Right forelimb (tissue), 1 donor: ENCODE measurements at regions not wholly inside any gene's neighbourhood (a gene's known extent, or its start where the extent isn't known, plus 50 kb on each side); places are given as distances from the start of the nearest gene placed in this dataset.
"Not testable (repeated sequence)": the region's sequence is repeated elsewhere in the genome, so short reads cannot be mapped to it uniquely, and the experiment has no call there.

Experiments used
- DNase-seq: peaks from one replicate; pipeline ENCODE4 v3.0.0-alpha.2; 2018

DNA sequence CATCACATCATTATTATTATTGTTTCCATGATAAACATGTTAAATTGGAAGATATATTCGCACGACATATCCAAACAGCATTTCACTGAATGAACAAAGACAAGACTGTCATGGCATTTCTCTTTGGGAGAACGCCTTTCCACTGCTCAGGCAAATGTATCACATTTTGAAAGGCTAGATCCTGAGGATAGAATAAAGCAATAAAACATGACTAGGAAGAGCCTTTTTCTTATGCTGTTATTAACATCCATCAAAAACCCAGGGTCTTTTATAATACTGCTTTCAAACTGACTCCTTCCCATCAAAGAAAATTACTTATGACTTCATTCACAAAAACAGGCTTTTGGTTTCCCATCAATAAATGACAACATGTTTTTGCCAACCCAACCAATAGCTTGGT lies 630.9 kb downstream of the TMTC2 start:
- no peak for DNase-seq

DNA sequence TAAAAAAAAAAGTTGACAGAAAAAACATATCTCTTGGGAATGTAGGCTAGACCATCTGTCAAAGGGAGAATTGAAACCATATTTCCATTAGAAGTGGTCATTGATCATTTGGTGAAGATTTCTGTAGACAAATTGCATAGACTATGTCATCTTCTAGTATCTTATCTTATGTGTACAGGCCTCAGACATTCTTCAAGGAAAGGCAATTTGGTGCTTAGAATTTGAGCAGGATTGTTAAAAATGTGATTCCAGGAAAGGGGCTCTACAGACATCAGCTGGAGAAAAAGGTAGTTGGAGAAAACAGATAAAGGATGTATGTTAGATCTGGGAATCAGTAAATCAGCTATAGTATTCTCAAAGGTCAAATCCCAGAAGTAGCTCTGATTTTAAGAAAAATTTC lies 627.1 kb downstream of the TMTC2 start:
- DNase-seq: no peak

DNA sequence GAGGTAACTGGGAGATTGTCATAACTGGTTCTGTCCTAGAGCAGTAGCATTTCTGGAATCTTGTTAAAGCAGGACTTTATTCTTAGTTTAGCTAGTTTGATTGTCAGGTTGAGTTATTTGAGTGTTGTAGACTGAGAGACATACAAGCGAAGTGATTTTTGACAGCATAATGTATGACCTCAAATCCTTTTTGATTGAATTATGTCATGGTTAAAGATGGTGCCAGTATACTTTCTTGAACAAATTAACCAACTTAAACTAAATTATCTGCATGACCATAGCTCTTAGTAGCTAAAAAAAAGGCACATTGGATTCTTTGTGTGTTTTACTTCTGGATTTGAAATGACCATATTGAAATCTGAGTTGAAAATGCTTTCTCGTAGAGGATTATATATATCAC lies 626.6 kb downstream of the TMTC2 start:
- DNase-seq: no peak

DNA sequence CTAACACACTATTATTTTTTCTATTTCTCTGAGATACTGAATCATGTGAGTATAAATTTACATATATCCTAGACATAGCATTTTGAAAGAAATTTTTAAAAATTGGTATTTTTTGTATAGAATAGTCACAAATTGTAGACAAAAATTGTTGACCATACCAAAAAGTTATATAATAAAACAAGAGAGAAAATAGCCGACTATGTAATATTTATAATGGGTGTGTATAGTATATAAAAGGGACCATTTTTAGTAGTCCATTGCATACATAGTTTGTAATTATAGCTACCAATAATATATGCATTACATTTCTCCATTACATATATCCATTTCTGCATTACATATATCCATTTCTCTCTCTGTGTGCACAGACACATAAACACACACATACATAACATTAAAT lies 590.2 kb downstream of the TMTC2 start:
- DNase-seq: no peak

DNA sequence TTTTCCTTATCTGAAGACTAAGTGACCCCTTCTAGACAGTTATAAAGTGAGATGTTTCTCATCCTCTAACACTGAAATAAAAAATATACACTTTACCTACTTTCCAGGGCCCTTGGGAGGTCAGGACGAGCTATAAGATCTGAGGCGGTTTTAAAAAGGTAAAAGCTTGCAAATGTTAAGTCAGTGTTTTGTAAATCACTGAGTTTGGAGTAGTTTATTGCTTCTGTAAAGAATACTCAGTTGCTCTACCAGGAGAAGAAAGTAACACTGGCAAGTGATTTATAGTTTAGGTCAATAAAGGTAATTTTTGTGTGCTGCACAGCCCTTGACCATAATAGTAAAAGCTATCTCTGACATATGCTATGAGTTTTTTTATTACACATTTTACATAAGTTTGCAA lies 584.5 kb downstream of the TMTC2 start:
- no peak for DNase-seq

DNA sequence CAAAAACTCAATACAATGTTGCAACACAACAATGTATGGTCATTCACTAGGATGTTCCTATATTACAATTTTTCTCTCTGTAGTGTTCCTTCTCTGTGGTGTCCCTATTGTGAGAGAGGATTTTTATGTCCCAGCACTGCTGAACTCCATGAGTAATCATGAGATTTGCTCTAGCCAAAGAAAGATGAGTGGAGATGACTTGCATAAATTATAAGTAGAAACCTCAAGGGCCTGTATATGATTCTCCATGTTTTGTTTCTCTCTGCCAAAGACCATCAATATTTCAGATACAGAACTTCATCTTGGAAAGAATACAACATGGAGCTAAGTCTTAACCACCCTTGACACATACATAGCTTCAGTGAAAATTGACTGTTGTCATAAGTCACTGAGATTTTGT lies 579.1 kb downstream of the TMTC2 start:
- no peak for DNase-seq

DNA sequence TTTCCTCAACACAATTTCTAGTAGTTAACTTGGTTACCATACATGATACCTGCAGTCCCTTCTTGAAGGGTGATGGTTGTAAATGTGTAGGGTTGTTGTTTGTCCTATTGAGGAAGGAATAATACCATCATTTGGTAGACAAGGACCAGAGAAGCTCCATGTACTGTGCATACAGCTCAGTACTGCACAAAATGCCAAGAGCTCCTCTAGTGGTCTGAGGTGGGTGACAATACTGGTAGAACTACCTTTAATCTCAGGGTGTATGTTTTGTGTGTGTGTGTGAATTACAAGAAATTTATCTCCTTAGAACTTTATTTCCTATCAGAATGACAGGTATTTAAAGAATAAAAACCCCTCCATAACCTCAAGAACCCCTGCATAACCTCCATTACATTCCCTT lies 575.3 kb downstream of the TMTC2 start:
- DNase-seq: no peak

DNA sequence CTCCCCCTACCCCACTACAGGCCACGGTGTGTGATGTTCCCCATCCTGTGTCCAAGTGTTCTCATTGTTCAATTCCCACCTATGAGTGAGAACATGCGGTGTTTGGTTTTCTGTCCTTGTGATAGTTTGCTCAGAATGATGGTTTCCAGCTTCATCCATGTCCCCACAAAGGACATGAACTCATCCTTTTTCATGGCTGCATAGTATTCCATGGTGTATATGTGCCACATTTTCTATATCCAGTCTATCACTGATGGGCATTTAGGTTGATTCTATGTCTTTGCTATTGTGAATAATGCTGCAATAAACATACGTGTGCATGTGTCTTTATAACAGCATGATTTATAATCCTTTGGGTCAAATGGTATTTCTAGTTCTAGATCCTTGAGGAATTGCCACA lies 573.4 kb downstream of the TMTC2 start:
- not testable (repeated sequence) for DNase-seq

DNA sequence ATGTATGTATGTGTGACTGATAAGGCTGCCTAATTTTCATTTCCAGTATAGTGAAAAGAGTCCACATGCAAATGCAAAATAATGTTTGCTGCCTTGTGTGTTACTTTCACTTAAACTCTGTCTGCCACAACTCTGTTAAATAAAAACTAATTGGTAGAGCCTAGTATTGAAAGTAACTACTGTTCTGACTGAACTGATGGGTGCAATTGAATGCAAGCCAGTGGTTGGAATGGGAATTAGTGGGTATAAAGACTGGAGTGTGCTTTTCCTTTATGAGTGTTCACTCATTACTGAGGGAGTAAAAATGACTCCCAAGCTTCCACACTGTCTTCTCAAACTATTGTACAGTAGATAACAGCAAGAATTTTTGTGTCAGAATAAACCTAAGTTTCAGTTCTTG lies 571.0 kb downstream of the TMTC2 start:
- DNase-seq: no peak

DNA sequence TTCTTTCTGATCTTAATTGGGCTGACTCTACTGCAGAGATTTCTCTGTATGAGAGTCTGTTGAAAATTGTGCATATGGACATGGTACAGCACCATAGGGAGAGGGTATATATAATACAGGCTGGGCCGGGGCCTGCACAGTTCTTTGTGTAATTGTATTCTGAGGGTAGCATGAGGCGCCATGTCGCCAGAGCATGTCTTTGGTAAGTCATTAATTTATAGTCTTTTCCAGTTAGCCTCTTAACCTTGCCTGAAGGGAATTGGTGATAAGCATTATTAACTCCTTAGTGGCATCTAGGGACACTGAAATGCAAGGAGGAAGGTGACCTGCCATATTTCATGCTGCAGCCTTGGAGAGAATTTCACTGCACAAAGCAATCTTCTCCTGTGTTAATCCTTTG lies 569.9 kb downstream of the TMTC2 start:
- DNase-seq: no peak

DNA sequence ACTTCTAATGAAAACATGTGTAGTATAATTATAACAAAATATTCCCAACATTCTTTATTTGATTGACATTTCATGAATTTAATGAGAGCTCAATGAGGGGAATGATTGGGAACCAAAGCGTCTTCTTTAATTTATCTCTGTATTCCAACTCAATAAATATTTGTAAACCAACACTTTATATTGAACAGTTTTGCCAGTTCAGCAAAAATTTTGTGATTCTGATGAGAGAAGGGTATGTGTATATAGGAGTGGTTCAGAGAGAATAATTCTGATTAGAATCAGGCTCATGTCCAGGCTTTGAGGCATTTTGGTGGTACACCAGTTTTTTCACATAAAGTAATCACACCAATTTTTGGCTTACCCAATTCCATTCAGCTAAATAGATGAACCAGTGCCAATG lies 564.2 kb downstream of the TMTC2 start:
- DNase-seq: no peak

DNA sequence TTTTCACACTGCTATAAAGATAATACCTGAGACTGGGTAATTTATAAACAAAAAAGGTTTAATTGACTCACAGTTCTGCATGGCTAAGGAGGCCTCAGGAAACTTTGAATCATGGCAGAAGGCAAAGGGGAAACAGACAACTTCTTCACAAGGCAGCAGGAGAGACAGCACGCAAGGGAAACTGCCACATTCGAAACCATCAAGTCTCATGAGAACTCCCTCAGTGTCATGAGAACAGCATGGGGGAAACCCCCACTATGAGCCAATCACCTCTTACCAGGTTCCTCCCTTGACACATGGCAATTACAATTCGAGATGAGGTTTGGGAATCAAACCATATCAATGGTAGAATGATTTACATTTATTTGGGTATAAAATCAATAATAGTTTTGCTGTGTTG lies 558.5 kb downstream of the TMTC2 start:
- no peak for DNase-seq

DNA sequence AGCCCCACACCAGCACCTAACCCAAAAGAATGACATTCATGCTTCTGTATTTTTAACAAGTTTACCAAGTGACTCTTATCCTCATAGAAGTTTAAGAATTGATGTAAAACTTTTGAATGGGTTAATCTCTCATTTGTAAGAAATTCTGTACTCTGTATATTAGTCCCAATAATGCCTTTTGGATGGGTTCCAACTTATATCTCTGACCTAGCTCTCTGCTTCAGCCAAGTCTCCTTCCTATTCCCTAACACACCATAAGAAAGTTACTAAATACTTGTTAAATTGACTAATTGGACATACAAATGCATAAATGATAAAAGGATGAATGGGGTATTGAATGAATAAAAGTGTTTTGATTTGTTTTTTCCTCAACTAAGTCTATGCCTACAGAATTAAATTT lies 557.3 kb downstream of the TMTC2 start:
- DNase-seq: no peak

DNA sequence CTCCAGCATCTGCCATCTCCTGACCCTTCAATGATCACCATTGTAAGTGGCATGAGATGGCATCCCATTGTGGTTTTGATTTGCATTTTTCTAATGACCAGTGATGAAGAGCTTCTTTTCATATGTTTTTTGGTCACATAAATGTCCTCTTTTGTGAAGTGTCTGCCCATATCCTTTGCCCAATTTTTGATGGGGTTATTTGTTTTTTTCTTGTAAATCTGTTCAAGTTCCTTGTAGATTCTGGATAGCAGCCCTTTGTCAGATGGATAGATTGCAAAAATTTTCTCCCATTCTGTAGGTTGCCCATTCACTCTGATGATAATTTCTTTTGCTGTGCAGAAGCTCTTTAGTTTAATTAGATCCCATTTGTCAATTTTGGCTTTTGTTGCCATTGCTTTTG lies 547.3 kb downstream of the TMTC2 start:
- DNase-seq: not testable (repeated sequence)

DNA sequence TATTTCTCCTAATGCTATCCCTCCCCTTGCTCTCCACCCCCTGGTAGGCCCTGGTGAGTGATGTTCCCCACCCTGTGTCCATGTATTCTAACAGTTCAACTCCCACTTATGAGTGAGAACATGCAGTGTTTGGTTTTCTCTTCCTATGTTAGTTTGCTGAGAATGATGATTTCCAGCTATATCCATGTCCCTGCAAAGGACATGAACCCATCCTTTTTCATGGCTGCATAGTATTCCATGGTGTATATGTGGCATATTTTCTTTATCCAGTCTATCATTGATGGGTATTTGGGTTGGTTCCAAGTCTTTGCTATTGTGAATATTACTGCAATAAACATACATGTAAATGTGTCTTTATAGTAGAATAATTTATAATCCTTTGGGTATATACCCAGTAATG lies 540.3 kb downstream of the TMTC2 start:
- not testable (repeated sequence) for DNase-seq

DNA sequence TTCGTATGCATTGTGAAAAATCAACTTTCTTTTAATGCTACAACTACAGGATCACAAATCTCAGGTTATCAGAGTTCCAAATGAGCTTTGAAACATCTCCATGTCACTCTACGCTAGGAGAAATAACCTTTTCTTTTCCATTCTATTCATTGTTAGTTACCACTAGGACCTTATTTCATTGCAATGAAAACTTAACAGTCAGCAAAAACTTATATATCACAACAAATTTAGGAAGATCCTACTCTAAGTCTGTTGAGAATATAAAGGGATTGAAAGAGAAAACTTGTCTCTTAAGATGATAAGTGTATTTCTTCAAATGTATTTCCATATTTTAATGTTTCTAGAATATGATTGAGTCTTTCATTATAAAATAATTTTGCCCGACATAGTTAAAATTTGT lies 539.1 kb downstream of the TMTC2 start:
- no peak for DNase-seq

DNA sequence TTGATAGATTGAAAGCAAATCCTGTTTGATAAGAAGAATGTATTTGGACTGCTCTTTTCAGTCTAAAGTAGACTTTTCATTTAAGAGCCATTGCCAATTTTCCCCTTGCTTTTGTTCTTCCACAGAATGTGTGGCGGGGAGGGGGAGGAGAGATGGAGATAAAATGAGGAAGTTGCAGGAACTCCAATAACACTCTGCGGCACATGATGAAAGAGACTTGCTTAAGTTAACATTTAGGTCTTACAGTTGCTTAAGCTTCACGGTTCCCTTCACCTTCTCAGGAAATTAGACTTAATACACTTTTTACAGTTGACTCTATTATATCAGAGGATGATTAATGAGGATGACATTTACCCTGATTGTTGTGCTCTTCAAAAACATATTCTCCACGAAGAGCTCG lies 537.3 kb downstream of the TMTC2 start:
- DNase-seq: no peak

DNA sequence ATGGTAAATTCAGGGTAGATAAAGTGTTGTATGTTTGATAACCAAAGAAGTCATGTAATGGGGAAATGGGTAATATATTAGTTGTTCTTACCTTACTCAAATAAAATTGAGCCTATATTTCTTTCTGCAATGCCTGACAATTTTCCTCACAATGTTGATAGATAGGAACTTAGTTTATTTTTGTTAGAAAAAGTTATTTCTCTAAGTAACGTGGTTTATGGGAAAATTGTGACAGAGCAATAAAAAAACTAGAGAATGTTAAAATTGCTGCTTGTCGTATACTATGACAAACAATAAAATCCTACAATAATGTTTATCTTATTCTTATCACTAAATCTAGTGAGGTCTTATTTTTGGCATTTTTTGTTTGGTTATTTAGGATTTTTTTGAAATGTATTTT lies 534.1 kb downstream of the TMTC2 start:
- no peak for DNase-seq

DNA sequence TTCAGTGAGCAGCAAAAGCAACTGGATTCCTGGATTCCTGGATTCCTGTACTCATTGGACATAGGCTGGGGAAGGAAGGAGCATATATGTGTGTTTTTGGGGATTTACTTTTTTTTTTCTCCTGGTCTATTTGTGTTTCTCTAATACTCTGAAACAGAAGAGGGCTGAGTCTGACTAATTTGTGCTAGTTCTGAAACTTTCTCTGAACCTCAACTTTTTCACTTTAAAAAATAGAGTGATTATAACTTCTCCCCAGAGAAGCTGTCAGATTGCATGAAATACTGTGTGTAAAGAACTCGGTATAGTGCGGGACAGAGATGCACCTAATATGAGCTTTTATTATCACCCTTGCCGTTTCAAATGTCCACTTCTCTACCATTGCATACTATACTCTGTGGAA lies 529.5 kb downstream of the TMTC2 start:
- DNase-seq: no peak

DNA sequence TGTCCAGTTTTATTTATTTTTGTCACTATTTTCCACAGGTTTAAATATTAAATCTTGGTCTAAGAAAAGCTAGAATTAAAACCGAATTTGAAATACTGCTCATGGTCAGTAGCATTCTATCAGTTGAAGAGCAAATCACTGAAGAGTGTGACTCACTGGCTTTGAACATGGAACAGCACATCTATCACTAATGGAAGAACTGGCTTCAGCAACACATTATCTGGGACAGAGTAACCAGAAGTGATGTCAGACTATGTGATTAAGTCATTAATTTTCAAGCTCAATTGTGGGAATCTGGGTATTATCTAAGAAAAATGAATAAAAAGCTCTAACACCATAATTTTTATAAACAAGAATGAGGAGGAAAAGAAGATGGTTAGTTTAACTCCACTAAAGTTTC lies 527.5 kb downstream of the TMTC2 start:
- DNase-seq: no peak

DNA sequence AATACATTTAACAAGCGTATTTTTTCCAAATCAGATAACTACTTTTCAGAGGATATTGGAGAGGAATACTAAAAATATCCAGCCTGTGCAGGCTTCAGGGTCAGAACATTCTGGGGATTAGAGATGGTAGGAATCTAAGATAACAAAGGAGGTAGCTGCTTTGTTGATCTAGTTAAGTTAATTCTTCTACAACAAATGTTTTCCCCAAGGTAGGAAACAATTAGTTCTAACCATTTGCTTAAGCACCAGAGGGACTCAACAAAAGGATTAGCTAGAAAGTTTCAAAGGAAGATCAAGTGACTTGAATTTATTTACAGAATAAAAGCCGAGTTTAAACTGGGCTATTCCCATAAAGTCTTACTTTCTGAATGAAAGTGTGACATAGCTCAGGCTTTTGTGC lies 524.2 kb downstream of the TMTC2 start:
- no peak for DNase-seq

DNA sequence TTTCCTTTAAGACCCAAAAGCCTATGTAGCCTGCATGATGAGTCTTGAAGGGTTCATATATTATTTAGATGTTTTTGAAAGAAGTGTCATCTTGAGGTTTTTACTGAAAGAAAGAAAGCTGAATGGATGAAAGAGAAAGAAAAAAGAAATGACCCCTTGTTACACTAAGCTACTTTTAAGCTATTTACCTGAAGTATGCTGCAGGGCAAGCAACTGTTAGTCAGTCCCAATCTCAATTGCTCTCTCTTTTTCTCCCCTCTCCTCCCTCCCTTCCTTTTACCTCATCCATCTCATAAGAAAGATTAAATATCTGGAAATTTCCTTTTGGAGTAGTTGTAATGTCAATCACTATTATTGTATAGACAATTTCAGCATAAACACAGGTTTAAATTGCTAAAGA lies 512.4 kb downstream of the TMTC2 start:
- DNase-seq: no peak

DNA sequence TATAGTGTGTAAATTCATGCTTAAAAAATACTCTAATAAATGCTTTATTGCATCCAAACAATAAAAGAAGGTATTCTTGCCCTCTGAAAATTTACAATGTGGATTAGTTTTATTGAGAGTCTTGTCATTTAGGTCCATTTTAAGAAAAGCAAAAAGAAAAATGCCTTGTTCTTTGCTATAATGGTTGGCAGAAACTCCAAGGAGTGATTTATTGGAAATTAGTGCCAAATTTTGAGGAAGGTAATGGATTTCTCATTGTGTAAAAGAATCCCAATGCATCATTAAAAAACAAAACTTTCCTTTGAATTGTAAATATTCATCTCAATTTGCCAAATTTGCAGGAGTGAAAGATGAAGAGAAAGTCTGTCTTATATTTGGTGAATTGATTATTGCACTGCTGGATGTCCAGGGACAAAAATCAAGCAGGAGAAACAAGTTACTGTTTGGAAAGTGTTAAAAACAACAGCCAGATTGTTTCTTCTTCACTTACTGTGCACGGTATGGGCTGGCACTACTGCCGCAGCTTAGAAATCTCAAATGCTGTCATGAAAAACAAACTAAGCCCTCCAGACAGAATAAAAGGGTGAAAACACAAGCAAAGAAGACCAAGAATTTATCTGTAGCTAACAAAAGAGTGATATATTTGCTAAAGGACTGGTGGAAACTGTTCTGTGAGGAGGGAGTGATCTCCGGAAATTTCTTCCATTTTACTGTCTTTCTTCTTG lies 511.7 kb downstream of the TMTC2 start:
- DNase-seq: no peak

DNA sequence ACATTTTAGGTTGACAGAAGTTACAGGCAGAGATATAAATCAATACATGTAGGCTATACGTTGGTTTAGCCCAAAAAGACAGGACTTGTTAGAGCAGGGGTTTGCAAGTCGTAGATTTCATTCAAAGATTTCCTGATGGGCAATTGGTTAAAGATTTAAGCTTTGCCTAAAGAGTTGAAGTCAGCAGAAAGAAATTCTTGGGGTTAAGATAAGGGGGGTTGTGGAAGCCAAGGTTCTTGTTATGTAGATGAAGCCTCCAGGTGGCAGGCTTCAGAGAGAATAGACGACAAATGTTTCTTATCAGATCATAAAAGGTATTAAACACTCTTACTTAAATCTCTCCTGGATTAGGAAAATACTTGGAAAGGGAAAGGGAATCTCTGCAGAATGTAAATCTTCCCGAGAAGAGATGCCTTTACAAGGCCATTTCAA lies 510.8 kb downstream of the TMTC2 start:
- no peak for DNase-seq

DNA sequence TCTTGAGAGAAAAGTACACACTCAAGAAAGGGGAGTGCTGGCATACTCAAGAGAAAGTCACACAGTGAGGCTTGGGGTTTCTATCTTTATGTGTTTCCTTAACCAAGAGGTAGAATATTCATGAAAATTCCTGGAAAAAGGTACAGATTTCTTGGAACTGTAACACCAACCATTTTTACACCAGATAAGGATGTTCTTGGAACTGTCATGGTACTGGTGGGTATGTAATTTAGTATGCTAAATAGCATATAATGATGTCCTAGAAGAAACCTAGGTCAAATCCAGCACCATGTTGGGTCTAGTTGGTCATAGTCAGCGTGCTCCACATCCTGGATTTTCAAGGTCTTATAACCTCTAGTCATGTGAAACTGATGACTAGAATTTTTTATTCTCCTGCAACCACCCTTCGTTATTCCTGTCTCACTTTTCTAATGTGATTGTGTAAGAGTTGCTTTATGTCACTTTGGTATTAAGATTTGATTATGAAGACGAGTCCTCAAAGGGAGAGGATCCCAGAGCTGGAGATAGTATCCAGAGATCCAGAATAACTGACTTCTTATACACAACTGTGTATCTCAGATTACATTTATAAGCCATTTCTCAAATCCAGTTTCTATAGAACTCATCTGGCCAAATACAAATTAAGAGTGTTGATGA lies 510.1 kb downstream of the TMTC2 start:
- no peak for DNase-seq
